ENCODE measurements at regions not wholly inside any gene's neighbourhood (a gene's known extent, or its start where the extent isn't known, plus 50 kb on each side); places are given as distances from the start of the nearest gene placed in this dataset.

GRCh38 chr6:157756708-157757429 lies 66.2 kb upstream of the SNX9 start:
- peak; percentile 81 for DNase-seq

- DNase-seq = no peak
Observed at GRCh38 chr6:157757430-157758403, 65.3 kb upstream of the SNX9 start.

GRCh38 chr6:157758516-157759023 lies 64.5 kb upstream of the SNX9 start:
- DNase-seq = no peak

DNA sequence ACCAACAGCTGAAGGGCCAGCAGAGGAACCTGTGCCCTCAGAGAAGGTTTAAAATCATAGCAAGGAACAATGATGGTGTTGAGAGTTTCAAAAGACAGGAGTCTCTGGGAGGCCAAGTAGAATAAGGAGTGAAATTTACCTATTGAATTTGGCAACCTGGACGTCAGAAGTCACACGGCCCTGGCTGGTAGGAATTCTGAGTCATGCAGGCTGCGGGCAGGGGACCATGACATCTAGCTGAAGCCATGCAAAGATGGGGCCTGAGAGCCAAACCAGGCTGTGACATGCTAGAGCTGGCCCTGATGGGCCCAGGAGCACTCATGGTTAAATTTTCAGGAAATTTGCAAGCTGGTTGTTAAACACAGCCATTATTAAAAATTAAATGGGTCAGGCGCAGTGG lies 64.0 kb upstream of the SNX9 start:
- no peak for DNase-seq

DNA sequence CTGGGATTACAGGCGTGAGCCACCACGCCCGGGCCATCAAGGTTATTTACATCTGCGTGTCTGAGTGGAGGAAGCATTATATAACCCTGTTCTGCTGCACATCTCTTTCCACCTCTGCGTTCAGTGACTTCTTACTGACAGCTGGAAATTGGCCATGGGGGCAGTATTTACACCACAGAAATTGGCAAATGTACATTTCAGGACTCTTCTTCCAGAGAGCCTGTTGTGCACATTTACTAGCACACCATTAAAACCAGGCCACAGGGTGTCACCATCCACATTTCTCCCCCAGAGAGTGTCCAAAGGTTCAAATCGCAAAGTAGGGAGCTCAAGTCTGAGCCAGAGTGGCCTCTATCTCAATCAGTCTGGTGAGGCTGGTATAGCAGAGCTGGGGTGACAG lies 62.9 kb upstream of the SNX9 start:
- DNase-seq = no peak

DNA sequence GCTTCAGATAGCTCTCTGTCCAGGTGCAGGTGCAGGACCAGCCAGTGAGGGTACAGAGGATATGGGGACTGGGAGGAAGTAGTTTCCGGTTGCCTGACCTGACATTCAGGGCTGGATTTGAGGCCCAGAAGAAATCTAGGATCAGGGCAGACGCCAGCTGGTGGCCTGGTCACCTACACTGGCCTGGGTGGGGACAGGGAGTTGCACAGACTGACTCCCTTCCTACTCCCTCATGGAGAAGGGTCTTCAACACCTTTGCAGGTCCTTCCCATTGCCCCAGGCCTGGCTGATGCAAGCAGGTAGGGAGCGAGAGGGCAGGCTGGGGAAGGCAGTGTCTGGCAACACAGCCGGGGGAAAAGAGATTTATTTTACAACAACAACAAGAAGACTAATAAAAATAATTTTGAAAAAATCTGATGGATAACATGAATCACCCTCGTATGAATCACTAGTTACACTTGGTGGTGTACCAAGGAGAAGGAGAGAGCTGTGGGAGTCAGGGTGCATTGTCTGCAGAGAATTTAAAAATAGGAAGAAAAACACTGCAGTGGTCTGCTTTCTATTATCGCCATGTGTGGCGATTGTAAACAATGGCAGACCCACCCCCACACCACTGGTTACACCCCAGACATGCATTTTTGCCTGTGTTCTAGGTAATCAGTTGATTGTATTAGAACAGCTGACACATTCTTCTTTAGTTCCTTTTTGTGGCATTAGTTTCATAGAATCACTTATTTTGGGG lies 62.3 kb upstream of the SNX9 start:
- DNase-seq = no peak

DNA sequence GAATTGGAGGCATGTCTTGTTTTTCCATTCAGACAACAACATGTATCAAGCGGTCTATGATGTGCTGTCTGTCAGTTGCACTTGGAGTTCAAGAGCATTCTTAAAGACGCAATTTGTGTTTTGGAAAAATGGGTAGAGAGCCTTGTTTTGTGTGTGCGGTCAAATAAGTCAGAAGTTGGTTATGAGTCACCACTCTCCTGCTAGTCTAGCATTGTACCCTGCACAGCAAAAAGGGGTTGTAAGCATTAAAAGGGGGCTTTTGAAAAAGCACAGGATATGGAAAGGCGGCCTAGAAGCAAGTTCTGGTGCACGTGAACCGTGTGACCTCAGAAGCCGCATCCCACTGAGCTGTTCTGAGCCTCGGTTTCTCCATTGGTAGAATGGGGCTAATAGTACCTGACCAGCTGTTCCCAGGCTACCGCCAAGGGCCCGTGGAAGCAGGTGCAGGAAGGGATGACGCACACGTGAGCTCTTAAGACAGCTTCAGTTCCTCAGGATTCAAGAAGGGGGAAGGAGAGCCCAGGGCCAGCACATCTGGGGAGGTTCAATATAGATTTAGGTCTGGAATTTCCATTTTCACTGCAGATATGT lies 61.6 kb upstream of the SNX9 start:
- peak; percentile 54 for DNase-seq

GRCh38 chr6:157761926-157762325 lies 61.1 kb upstream of the SNX9 start:
- DNase-seq = no peak

DNA sequence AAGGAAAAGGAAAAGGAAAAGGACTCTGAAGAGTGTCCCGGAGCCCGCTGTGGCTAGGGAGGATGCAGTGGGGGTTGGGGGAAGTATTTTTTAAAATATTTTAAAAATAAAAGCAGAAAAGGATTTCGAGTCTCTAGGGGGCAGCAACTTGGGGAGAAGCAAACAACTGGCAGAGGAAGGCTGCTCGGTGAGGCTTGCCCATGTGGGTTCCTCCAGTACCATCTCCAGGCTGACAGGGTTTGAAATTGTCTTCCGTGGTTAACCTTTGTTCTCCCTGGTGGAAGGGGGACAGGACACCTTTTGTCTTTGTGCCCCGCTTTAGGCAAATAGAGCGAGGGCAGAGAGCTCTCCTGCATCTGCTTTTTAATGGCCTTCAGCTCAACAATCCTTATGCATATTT lies 60.4 kb upstream of the SNX9 start:
- peak; percentile 27 for DNase-seq

GRCh38 chr6:157763129-157763903 lies 59.7 kb upstream of the SNX9 start:
- no peak for DNase-seq

- DNase-seq = no peak
Observed at GRCh38 chr6:157763904-157764177, 59.2 kb upstream of the SNX9 start.

DNA sequence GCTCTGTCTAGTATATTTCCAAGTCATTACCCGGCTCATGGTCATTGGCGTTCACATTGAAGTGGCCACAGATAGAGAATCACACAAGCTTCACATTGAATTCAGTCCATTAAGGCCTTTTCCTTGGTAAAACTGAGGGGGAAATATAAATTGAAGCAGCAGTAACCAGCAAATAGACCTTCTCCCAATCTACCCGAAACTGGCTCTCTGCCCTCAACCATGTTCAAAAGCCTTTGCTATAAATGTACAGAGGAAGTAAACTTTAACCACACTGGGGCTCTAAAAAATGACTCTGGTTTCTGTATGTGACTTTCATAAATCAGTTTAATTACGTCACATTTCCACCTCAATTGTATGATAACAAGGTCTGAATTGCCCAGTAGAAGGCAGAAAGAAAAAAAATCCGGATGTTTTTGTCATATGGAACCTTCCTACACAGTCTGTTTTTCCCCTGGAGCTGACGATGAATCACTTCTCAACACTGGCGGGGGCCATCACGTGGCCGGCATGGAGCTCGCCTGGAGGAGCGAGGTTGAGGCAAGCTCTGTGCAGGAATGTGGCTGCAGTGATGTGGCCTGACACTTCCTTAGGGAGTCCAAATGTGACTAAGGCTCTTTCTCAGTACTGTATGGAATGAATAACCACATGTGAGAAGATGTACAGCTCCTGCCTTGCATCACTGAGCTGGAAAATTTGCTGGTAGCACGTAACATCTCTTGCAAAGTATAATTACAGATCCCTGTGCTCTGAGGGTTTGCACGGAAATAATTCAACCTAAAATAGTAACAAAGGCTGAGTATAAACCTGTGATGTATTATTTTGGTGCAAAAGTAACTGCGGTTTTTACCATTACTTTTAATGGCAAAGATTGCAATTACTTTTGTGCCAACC lies 58.6 kb upstream of the SNX9 start:
- peak; percentile 82 for DNase-seq

DNA sequence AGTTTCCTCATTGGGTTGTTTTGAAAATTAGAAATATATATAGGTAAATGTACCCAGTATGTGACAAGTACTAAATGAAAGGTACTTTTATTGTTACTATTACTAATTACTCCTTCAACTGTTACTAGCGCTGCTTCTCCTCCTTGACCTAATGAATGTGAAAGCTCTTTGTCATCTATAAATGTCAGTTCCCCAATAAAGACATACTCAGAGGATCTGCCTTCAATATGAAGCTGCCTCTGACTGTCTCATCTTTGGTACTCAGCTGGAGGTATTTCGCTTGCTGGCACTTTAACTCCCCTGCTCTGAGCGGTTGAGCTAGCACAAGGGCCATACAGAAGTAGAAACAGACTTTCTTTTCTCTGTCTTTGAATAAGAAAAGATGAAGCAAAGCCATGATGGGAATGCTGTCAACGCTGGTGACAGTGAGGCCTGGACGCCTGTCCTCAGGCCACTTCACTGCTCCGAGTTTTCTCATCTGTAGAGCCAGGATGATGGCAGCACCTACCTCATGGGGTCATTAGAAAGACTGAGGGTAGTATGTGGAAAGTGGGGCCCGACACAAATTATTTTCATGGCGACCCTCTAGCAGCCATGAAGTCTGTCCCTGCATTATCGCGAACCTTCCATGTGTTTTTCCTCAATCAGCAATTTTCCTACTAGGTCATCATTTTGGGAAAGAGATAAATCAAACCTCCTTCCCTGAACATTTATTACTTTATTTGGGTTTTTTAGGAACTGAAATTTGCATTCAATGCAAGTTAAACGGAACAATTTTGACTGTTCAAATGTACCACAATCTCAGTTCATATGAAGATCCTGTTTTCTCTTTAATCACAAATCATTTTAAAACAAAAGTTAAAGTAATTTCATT lies 55.9 kb upstream of the SNX9 start:
- no peak for DNase-seq

DNA sequence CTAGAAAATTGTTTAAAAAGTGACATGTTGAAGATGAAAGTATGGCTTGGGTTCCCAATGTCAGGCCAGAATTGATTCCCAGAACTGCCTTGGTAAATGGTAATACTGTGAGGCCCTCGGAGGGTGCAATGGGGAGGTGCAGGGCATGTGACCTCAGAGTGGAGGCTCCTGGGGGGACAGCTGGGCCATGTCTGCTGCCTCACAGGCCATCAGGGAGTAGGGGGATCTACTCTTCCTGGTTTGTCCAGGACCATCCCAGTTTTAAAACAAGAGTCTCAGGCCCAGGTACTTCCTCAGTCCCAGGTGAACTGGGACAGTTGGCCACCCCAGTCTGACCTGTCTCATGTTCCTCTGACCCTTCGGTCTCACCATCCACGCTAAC lies 55.3 kb upstream of the SNX9 start:
- no peak for DNase-seq

DNA sequence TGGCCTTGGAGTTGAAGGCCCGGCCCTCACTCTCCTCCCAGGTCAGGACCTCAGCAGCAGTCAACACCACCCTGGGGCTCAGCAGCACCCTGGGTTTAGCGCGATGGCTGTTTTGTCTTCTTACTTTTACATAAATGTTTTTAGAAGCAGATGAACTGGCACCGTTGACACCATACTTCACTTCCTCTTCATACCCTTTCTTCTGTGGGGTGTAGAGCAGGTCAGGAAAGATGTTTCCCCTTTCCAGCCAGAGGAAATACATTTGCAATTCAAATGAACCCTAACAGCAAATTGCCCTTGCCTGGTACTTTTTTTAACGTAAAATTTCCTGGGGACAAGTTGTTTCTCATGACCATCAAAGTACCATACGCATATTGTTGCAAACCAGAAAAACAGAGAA lies 54.7 kb upstream of the SNX9 start:
- no peak for DNase-seq

- DNase-seq = no peak
Observed at GRCh38 chr6:157768863-157769551, 54.0 kb upstream of the SNX9 start.

GRCh38 chr6:157769776-157770426 lies 53.1 kb upstream of the SNX9 start:
- no peak for DNase-seq

DNA sequence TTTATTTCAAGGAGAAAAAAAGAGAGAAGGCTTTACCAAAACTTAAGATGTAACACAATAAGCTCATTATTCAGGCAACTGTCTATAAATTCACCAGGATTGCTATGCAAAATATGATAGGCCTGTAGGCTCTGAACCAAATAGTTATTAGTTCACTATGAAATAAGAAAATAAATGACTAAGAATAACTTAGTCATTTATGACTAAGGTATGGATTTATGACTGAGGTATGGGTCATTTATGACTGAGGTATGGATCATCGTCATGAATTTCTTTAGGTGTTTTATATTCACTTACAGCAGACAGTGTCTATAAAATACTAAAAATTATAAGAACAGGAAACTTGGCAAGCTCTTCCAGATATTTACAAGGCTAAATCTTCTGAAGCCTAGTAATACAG lies 52.1 kb upstream of the SNX9 start:
- no peak for DNase-seq

DNA sequence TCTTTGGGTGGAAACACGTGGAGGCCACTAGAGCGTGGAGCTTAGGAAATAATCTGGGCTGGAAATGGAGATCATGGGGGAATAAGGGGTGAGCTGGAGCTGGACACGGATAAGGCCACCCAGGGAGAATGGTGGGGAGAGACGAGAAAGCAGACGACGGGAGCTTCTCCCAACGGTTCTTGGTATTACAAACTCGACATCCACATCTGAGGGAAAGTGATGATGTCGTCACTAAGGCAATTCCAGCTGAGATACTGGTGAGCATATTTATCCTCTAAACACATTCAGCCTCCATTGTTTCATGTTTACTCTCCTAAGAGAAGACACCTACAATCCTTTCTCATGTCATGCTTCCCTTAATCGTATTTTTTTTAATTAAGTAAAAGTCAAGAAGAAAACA lies 50.2 kb upstream of the SNX9 start:
- no peak for DNase-seq

All from CD4-positive, alpha-beta T cell treated with Interleukin-10 for 1 hour (primary cell).